ENCODE measurements at regions not wholly inside any gene's neighbourhood (a gene's known extent, or its start where the extent isn't known, plus 50 kb on each side); places are given as distances from the start of the nearest gene placed in this dataset.
"Not testable (repeated sequence)": the region's sequence is repeated elsewhere in the genome, so short reads cannot be mapped to it uniquely, and the experiment has no call there.

DNA sequence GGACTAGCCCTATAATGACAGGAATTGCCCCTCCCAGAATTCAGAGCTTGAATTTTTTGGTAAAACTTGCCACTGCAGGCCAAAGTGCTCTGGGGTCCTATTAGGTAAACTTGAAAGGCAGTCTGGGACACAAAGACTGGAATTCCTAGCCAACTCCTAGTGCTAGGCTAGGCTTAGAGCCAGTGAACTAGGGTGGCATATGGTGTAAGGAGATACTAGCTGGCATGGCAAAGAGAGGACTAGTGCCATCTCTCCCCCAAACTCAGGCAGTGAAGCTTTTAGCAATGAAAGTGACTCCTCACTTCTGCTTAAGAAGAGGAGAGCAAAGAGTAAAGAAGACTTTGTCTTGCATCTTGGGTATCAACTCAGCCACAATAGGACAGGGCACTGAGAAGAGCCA is 410.5 kb upstream of the CNTNAP5 start:
- Histone ChIP-seq H3K4me1 (ENCODE audit: control insufficient read depth, insufficient read depth, low read length) (no peaks in the 10 kb centered on the region), H3K27me3 (ENCODE audit: control insufficient read depth, insufficient read depth, low read length, poor library complexity, severe bottlenecking) (no peaks in the 10 kb centered on the region), H3K36me3 (ENCODE audit: control insufficient read depth, insufficient read depth, low read length) (no peaks in the 10 kb centered on the region), H3K4me3 (ENCODE audit: low read length) (no peak overlapping the region), H3K9ac (ENCODE audit: extremely low read depth, low read length, poor library complexity, severe bottlenecking) (no peak overlapping the region), H3K9me3 (ENCODE audit: control insufficient read depth, low read length) (peaks cover 41% of the 10 kb centered on the region), H3K27ac (ENCODE audit: low read depth, low read length) (no peak overlapping the region)
- Mint-ChIP-seq H3K4me3 (no peak overlapping the region), H3K9me3 (peaks cover 44% of the 10 kb centered on the region), H3K27ac (no peak overlapping the region), H3K27me3 (ENCODE audit: insufficient read depth) (no peaks in the 10 kb centered on the region), H3K36me3 (ENCODE audit: low read depth) (peaks cover 5% of the 10 kb centered on the region), H3K4me1 (peaks cover under 1% of the 10 kb centered on the region)
- DNase-seq, result no peak
- TF ChIP-seq, protein P1, sequence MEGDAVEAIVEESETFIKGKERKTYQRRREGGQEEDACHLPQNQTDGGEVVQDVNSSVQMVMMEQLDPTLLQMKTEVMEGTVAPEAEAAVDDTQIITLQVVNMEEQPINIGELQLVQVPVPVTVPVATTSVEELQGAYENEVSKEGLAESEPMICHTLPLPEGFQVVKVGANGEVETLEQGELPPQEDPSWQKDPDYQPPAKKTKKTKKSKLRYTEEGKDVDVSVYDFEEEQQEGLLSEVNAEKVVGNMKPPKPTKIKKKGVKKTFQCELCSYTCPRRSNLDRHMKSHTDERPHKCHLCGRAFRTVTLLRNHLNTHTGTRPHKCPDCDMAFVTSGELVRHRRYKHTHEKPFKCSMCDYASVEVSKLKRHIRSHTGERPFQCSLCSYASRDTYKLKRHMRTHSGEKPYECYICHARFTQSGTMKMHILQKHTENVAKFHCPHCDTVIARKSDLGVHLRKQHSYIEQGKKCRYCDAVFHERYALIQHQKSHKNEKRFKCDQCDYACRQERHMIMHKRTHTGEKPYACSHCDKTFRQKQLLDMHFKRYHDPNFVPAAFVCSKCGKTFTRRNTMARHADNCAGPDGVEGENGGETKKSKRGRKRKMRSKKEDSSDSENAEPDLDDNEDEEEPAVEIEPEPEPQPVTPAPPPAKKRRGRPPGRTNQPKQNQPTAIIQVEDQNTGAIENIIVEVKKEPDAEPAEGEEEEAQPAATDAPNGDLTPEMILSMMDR (conservative IDR thresholded peaks at IDR 0.05), result no peak

DNA sequence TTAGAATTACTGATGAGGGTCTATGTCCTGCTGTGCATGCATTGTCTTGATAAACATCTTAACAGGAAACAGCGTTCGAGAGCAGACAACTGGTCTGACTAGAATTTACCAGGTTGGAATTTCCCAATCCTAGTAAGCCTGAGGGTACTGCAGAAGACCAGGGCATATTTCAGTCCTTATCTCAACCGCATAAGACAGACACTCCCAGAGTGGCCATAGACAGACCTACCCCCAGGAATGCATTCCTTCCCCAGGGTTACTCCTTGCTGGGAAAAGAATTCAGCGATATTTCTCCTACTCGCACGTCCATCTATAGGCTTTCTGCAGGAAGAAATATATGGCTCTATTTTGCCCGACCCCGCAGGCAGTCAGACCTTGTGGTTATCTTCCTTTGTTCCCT is 406.4 kb upstream of the CNTNAP5 start:
- H3K9me3 ChIP-seq (ENCODE audit: control insufficient read depth, low read length), result peaks cover 51% of the 10 kb centered on the region
- not testable (repeated sequence) for H3K36me3 Mint-ChIP-seq (ENCODE audit: low read depth); H3K27ac Mint-ChIP-seq; H3K27me3 ChIP-seq (ENCODE audit: control insufficient read depth, insufficient read depth, low read length, poor library complexity, severe bottlenecking); H3K4me1 Mint-ChIP-seq; H3K27me3 Mint-ChIP-seq (ENCODE audit: insufficient read depth); H3K9ac ChIP-seq (ENCODE audit: extremely low read depth, low read length, poor library complexity, severe bottlenecking); H3K4me1 ChIP-seq (ENCODE audit: control insufficient read depth, insufficient read depth, low read length); H3K27ac ChIP-seq (ENCODE audit: low read depth, low read length); H3K4me3 Mint-ChIP-seq; H3K36me3 ChIP-seq (ENCODE audit: control insufficient read depth, insufficient read depth, low read length)
- H3K4me3 ChIP-seq (ENCODE audit: low read length), result peak overlapping the region; percentile 29
- 85 to 90% methylated on average over 7 to 8 of the region's 8 CpGs for WGBS, 2 experiments (ENCODE audit: insufficient coverage in 1 of 2, insufficient read length in 1 of 2)
- peak; percentile 48 for DNase-seq
- H3K9me3 Mint-ChIP-seq, result peaks cover 42% of the 10 kb centered on the region

DNA sequence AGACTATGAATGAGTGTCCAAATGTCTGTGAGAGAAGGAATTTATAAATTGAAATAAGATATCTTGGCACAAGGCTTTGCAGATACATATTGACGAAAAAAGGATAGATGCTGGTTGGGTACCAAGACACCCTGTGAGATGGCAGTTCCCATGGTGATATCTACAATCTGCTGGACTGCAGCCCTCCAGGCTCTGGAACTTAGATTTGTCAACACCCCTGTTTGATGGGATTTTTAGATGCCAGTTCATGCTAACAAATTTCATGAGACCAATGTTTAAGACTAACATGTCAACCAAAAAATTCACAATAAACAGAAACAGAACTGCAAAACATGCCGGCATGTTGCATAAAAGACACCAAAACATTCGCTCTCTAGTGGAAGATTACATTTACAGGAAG is 400.3 kb upstream of the CNTNAP5 start:
- Histone ChIP-seq H3K4me1 (ENCODE audit: control insufficient read depth, insufficient read depth, low read length) (no peaks in the 10 kb centered on the region), H3K36me3 (ENCODE audit: control insufficient read depth, insufficient read depth, low read length) (no peaks in the 10 kb centered on the region), H3K27me3 (ENCODE audit: control insufficient read depth, insufficient read depth, low read length, poor library complexity, severe bottlenecking) (no peaks in the 10 kb centered on the region), H3K9me3 (ENCODE audit: control insufficient read depth, low read length) (peaks cover 14% of the 10 kb centered on the region), H3K9ac (ENCODE audit: extremely low read depth, low read length, poor library complexity, severe bottlenecking) (no peak overlapping the region), H3K27ac (ENCODE audit: low read depth, low read length) (no peak overlapping the region), H3K4me3 (ENCODE audit: low read length) (no peak overlapping the region)
- peaks cover 9% of the 10 kb centered on the region for H3K9me3 Mint-ChIP-seq
- no peaks in the 10 kb centered on the region for H3K36me3 Mint-ChIP-seq (ENCODE audit: low read depth)
- WGBS, 2 experiments (ENCODE audit: insufficient coverage in 1 of 2, insufficient read length in 1 of 2), result 82 to 93% methylated on average over 1 to 3 of the region's 3 CpGs
- TF ChIP-seq, protein P1 (conservative IDR thresholded peaks at IDR 0.05), result no peak
- H3K4me3 Mint-ChIP-seq, result no peak overlapping the region
- H3K4me1 Mint-ChIP-seq, result no peaks in the 10 kb centered on the region
- H3K27ac Mint-ChIP-seq, result no peak overlapping the region
- no peaks in the 10 kb centered on the region for H3K27me3 Mint-ChIP-seq (ENCODE audit: insufficient read depth)
- DNase-seq, result no peak

DNA sequence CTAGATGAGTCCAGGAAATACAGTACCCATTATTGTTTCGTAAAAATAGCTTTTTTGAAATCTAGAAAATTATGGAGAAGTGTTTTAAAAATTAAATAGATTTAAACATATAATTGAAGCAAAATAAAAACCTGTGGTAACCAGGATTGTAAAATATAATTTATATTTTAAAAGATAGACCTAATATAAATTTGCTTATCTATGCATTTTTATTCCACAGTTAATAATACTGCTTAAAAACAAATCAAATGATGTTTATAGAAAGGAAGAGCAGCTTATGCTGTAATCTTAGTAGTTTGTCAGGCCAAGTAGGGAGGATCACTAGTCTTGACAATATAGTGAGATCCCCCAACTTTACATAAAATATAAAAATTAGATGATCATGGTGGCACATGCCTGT is 388.9 kb upstream of the CNTNAP5 start:
- H3K27ac Mint-ChIP-seq, result no peak overlapping the region
- H3K36me3 Mint-ChIP-seq (ENCODE audit: low read depth), result no peaks in the 10 kb centered on the region
- H3K4me3 Mint-ChIP-seq, result no peak overlapping the region
- peaks cover under 1% of the 10 kb centered on the region for H3K4me1 Mint-ChIP-seq
- 88% methylated on average over 1 of the region's 1 CpG; no CpG with 5 or more reads in 1 of the 2 experiments for WGBS, 2 experiments (ENCODE audit: insufficient coverage in 1 of 2, insufficient read length in 1 of 2)
- no peaks in the 10 kb centered on the region for H3K27me3 Mint-ChIP-seq (ENCODE audit: insufficient read depth)
- DNase-seq, result no peak
- no peaks in the 10 kb centered on the region for H3K9me3 Mint-ChIP-seq
- H3K4me3 ChIP-seq (ENCODE audit: low read length), result no peak overlapping the region
- no peak overlapping the region for H3K27ac ChIP-seq (ENCODE audit: low read depth, low read length)
- TF ChIP-seq, protein P1 (conservative IDR thresholded peaks at IDR 0.05), result no peak
- no peaks in the 10 kb centered on the region for H3K27me3 ChIP-seq (ENCODE audit: control insufficient read depth, insufficient read depth, low read length, poor library complexity, severe bottlenecking)
- no peaks in the 10 kb centered on the region for H3K4me1 ChIP-seq (ENCODE audit: control insufficient read depth, insufficient read depth, low read length)
- no peaks in the 10 kb centered on the region for H3K36me3 ChIP-seq (ENCODE audit: control insufficient read depth, insufficient read depth, low read length)
- H3K9ac ChIP-seq (ENCODE audit: extremely low read depth, low read length, poor library complexity, severe bottlenecking), result no peak overlapping the region
- no peaks in the 10 kb centered on the region for H3K9me3 ChIP-seq (ENCODE audit: control insufficient read depth, low read length)
